ENCODE measurements at regions not wholly inside any gene's neighbourhood (a gene's known extent, or its start where the extent isn't known, plus 50 kb on each side); places are given as distances from the start of the nearest gene placed in this dataset.
A peak's percentile ranks its signal among the peaks of the same experiment; 100 is the strongest.

GRCh38 chr12:89253488-89253887, 98.8 kb downstream of the DUSP6 start:
- no peak for DNase-seq

GRCh38 chr12:89252284-89252683, 100.0 kb downstream of the DUSP6 start:
- no peak for DNase-seq

GRCh38 chr12:89251342-89252271, 100.7 kb downstream of the DUSP6 start:
- no peak for DNase-seq

GRCh38 chr12:89250636-89251035, 101.7 kb downstream of the DUSP6 start:
- no peak for DNase-seq

- no peak for DNase-seq
Measured at GRCh38 chr12:89250213-89250612, 102.1 kb downstream of the DUSP6 start.

- DNase-seq = no peak
Measured at GRCh38 chr12:89247967-89248366, 104.3 kb downstream of the DUSP6 start.

GRCh38 chr12:89247541-89247942, 104.8 kb downstream of the DUSP6 start:
- DNase-seq = no peak

GRCh38 chr12:89245090-89245489, 107.2 kb downstream of the DUSP6 start:
- peak; percentile 22 for DNase-seq

GRCh38 chr12:89244536-89244935, 107.8 kb downstream of the DUSP6 start:
- no peak for DNase-seq

- no peak for DNase-seq
Measured at GRCh38 chr12:89243771-89244170, 108.5 kb downstream of the DUSP6 start.

GRCh38 chr12:89239534-89239933, 112.8 kb downstream of the DUSP6 start:
- no peak for DNase-seq

GRCh38 chr12:89238593-89238992, 113.7 kb downstream of the DUSP6 start:
- DNase-seq = no peak

GRCh38 chr12:89237763-89238162, 114.5 kb downstream of the DUSP6 start:
- no peak for DNase-seq

GRCh38 chr12:89236748-89237383, 115.4 kb downstream of the DUSP6 start:
- no peak for DNase-seq

GRCh38 chr12:89236237-89236636, 116.1 kb downstream of the DUSP6 start:
- no peak for DNase-seq

GRCh38 chr12:89235189-89235993, 116.9 kb downstream of the DUSP6 start:
- no peak for DNase-seq

GRCh38 chr12:89234324-89235114, 117.8 kb downstream of the DUSP6 start:
- DNase-seq = no peak

GRCh38 chr12:89231686-89232085, 120.6 kb downstream of the DUSP6 start:
- DNase-seq = no peak

GRCh38 chr12:89230376-89231315, 121.7 kb downstream of the DUSP6 start:
- DNase-seq = no peak

- no peak for DNase-seq
Measured at GRCh38 chr12:89228491-89228890, 123.8 kb downstream of the DUSP6 start.

GRCh38 chr12:89227774-89228173, 124.5 kb downstream of the DUSP6 start:
- DNase-seq = no peak
